8988T (cell line): ENCODE measurements at regions not wholly inside any gene's neighbourhood (a gene's known extent, or its start where the extent isn't known, plus 50 kb on each side); places are given as distances from the start of the nearest gene placed in this dataset.
"Not testable (repeated sequence)": the region's sequence is repeated elsewhere in the genome, so short reads cannot be mapped to it uniquely, and the experiment has no call there.

Experiments
- DNase-seq: peaks from one replicate; pipeline ENCODE4 v3.0.0; 2011

DNA sequence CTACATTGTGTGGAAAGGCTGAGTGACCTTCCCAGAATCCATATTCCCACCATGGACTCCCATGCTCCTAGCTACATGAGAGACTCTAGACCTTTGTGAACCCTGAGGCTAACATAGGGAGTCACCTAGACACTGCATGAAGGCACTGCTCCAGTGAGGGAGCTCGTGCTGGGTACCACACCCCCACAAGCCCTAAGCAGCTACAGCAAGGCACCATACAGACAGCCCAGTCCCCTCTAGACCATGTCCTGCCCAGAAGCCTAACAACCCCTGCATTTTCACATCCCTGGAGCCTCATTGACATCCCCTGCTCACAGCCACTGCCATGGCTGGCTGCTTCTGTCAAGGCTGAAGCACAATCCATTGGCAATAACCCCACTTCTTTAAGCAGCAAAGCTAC lies 176.5 kb upstream of the CTNND2 start:
- DNase-seq = no peak

DNA sequence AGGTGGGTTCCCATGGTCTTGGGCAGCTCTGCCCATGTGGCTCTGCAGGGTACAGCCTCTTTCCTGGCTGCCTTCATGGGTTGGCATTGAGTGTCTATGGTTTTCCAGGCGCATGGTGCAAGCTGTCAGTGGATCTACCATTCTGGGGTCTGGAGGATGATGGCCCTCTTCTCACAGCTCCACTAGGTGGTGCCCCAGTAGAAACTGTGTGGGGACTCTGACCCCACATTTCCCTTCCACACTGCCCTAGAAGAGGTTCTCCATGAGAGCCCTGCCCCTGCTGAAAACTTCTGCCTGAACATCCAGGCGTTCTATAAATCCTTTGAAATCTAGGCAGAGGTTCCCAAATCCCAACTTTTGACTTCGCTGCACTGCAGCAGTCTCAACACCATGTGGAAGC lies 174.0 kb upstream of the CTNND2 start:
- DNase-seq = not testable (repeated sequence)

DNA sequence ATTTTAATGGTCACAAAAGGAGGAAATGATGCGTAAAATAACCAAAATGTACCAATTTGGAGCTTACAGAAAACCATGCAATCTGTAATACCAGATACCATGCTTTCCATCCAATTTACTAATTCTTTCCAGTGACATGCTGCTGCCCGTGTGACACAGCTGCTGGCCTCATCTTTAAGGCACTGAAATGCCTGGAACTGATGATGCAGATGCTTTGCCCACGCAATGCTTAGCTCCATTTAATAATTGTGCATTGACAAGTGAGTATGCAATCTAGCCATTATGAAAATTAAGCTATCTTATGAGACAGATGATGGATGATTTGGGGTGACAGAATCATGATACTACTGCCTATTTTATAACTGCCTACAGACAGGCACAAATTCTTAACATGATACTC lies 169.2 kb upstream of the CTNND2 start:
- DNase-seq = no peak

- DNase-seq = no peak
Measured at GRCh38 chr5:12072441-12072840, 168.2 kb upstream of the CTNND2 start.

DNA sequence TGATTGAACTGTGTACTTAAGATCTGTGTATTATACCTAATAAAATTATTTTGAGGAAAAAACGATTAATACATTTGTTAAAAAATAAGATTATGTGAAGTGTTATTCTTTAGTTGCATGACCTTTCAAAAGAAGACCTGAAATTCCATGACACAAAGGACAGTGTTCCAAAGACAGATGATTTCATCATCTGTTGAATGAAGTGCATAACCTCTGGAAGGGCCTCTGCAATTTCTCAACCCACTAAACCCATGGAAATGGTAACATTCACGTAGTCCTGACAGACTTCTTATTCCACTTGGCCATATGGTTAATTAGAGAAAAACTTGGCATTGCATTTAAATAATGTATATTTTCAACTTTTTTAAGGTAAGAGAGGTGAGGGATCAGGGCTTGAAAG lies 167.2 kb upstream of the CTNND2 start:
- DNase-seq = no peak

DNA sequence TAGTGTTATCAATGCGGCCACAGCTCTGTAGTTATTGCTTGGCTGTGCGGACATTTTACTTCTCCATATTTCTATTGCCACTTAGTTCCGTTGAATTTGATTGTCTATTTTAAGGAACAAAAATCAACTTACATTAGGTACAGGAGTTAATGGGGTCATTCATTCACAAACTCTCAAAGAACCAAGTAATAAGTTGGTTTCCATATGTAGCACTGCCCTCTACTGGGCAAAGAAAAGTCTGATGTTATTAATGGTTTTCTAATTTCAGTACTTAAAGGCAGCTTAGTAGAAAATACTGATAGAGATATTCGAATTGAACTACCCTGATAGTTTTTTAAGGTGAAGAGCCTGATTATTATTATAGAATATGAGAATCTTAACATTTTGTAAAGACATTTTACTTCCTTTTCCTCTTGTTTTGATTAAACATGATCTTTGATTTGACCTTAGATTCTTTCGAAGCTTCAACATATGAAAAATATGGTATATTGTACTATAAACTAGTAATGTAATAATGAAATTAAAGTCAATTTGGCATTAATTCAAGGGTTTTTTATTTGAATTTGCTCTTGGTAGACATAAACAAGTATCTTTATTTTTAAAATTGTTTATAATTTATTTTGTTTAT lies 119.5 kb upstream of the CTNND2 start:
- no peak for DNase-seq

DNA sequence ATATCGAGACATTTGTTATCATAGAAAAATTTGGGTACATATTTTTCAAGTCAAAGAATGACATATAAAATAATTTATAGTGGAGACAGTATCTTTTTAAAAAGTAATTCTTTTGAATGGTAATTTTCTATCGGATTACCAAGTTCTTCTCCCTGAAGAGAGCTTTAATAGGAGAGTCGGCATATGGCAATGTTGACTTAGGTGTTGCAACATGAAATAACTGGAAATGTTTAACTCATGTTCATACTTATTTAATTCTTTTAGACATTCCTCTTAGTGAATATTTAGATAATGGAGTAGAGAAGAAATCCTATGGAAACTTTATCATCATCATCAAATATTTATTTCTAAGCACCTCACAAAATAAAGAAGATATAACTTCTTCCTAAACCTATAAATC lies 118.2 kb upstream of the CTNND2 start:
- DNase-seq = no peak

DNA sequence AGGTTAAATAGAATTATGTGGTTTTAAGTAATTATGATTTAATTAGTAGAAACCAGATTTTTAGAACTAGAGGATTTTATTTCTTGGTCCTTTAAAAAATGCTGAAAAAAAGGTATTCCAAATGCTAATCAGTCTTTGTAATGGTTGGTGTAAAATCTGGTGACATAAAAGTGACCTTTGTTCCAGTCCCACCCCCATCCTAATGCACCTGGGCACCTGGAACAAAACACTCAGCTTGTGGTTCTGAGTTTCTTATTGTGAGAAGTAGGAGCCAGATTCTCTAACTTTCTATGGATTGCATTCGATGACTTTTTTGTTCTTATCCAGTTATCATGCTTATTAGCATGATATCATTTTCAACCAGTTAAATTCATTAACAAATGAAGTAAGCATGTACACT lies 115.1 kb upstream of the CTNND2 start:
- no peak for DNase-seq

DNA sequence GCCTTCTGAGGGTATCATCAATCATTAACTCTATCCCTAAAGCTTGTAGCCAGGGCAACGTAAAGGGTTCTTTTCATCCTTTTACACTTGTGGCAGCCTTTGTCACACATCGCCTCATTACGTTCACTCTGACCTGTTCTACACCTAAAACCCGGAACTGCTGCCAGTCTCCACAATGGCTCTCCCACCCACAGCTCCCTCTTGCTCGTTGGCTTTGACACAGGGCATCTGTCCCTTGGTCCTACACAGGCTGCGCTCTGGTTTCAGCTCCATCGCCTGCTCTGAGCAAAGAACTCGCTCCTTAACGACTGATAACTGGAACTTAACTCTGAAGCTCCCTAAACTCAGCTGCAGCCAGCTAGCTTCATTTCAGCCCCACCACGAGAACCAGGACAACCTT lies 112.8 kb upstream of the CTNND2 start:
- DNase-seq = no peak

- no peak for DNase-seq
Measured at GRCh38 chr5:12016159-12016746, 112.0 kb upstream of the CTNND2 start.

DNA sequence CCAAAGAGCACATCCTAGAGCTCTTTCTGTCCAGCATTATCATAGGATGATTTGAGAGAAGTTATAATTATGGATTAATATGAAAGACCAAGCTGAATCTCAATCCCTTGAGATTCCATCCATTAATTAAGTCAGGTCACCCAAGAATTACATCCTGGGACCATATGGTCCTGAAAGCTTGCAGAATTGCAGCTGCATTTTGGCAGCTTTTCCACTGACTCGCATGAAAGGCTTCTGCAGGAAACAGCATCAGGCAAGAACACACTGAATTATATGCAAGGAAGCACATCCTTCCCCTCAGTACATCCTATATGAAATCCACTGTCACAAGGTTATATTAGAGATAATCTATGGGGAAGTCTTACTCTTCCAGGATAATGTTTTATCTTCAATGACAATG lies 109.1 kb upstream of the CTNND2 start:
- DNase-seq = no peak

DNA sequence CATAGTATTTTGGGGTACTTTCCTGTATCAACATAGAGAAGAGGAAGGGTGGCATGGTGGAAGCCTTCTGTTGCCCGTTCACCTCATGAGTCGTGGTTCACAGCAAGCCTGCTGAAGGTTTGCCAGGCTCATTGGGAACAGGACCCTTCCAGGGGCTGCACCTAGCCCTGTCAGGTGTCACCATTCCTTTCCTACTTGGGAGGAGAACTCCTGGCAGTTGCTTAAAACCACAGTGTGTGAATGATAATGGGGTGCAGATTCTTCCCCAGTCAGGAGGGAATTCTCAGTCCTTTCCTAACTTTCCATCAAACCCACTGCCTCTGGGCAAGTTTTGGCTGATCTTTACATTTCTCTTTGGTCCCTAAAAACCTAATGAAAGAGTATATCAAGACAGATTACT lies 99.4 kb upstream of the CTNND2 start:
- DNase-seq = no peak

DNA sequence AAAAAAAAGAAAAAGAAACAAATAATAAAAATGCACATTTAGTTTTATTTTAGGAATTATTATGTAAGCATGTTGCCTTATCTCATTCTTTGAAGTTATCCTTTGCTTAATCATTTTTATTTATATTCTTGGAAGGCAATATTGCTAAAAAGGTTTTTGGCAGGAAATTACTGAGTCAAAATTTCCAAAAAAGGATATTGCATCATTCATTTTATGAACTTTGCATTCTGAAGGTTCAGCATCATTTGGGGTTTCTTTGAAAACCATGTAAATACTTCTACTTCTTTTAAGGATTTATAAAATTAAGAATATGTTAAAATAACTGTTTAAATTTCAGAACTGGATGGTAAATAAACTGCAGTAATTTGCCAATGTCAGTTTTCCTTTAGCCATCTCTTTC lies 94.2 kb upstream of the CTNND2 start:
- no peak for DNase-seq

DNA sequence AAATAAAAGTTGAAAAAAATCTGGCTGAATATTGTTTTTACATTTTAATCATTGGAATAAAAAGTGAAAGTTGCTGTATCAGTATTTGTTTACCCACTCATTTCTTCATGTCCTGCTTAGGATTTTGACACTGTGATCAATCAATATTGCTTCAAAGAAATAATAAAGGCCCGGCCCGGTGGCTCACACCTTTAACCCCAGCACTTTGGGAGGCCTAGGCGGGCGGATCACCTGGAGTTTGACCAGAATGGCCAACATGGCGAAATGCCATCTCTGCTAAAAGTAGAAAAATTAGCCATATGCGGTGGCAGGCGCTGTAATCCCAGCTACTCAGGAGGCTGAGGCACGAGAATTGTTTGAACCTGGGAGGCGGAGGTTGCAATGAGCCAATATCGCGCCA lies 93.7 kb upstream of the CTNND2 start:
- DNase-seq = no peak

DNA sequence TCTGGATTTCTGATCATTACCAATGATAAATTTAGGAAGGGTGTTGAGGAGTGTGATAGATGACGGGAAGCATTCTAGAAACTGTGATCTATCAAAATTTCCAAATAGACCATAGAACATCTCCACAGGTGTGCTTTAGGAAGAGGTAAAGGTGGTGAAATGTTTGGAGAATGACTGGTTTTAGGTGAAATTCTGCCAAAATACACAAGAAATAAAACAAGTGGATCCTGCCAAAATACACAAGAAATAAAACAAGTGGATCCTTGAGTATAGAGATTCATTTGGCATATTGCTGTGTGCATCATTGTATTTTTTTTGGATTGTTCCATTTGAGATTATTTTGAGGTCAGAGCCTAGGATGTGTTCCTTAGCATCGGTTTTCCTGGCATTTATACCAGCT lies 88.3 kb upstream of the CTNND2 start:
- no peak for DNase-seq

GRCh38 chr5:11985993-11986392 lies 81.7 kb upstream of the CTNND2 start:
- no peak for DNase-seq

DNA sequence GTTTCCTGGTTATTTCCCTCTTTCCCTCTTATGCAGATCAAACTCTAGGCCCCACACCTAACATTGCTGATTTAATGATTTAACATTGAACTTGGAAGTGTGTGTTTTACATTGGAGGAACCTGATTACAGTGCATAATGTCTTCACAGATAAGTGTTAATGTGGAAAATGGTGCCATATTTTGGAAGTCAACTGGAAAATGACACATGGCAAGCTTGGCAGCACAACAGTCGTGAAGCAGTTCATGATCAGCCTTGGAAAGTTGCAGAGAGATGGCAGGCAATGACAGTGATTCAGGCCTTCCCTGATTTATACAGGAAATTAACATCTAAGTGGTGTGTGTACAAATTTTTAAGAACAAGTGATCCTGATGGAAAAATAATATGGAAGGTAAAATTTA lies 80.0 kb upstream of the CTNND2 start:
- no peak for DNase-seq

GRCh38 chr5:11981986-11982385 lies 77.7 kb upstream of the CTNND2 start:
- DNase-seq = no peak

DNA sequence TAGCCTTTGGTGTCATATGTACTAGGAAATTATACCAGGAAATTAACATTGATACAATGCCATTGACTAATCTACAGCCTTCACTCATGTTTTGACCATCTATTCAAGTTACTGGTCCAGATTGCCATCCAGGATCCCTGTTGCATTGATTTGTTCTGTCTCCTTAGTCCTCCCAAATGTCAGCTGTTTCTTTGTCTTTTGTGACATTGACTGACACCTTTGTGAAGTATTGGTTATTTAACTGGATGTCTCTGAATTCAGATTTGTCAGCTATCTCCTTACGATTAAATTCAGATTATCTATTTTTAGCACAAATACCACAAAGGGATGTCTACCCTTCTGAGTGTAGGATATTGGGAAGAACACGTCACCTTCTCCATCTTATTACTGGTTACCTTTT lies 73.7 kb upstream of the CTNND2 start:
- DNase-seq = no peak

DNA sequence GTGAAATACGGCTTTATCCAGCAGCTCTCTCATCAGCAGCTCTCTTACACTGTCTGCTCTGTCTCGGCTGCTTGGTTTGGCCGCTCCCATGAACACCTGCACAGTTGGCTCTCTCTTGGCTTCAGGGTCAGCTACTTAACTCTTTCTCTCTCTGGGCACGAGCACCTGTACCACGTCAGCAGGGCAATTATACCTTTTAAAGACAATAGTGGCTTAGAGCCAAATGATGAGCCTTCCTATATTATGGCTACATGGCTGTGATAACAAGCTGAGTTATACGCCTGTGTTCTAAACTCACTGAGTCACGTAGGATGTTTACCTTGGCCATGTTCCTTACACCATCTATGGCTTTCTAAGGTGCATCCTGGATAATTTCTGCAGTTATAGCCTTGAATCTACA lies 69.2 kb upstream of the CTNND2 start:
- DNase-seq = no peak

DNA sequence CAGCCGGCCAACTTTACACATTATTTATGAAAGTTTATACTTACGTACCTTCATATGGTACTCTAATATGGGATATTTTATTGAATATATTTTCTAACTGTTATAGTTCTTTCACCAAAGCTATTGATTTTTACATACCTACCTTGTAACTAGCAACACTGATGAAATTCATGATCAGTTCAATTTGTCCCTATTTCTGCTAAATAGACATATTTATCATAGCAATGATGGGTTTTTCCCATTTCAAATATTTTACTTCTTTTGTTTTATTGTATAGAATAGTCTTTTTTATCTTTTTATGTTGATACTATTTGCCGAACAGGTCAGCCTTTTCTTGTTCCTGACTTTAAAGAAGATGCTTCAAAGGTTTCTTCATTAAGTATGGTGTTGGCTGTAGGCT lies 59.0 kb upstream of the CTNND2 start:
- no peak for DNase-seq

DNA sequence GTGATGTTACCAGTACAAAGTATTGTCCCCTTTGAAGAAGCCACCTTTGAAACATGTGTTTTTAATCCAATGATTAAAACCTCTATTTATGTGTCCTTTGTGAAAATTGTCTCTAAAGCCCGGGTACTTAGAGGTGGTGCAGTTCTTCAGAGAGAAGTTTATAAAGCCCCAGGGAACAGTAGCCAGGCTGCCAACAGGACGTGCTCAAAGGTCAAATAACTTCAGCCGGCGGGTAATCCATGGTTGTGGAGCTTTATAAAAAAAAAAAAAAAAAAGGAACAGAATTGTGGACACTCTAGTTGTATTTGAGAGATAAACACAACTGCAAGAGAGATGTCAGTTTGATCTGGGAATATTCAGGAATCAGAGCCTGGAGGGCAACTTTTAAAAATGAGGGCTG lies 57.9 kb upstream of the CTNND2 start:
- DNase-seq = no peak

GRCh38 chr5:11958321-11958720 lies 54.1 kb upstream of the CTNND2 start:
- DNase-seq = no peak

DNA sequence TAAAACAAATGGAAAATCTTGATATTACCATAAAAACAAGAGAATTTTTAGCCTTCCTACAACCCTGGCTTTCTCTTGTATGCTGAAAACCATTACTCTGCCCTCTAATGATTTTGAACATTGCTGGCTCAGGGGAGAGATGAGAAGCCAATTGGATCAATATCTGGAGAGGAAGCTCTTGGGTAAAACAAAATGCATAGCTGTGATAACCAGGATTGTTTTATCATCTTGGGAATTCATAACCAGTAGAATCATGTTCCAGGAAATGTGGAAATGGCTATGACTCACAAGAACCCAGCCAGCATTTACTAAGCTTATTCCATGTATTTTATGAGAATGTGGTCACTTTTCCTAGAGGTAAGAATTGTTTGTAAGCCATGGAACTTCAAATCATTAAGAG lies 51.1 kb upstream of the CTNND2 start:
- no peak for DNase-seq
